Peyer's patch (tissue), 4 donors: ENCODE measurements at regions not wholly inside any gene's neighbourhood (a gene's known extent, or its start where the extent isn't known, plus 50 kb on each side); places are given as distances from the start of the nearest gene placed in this dataset.

Experiments used
- POLR2A ChIP-seq, 2 donors: fragments of 450-650 bp; IDR thresholded peaks; one replicate each; pipeline ENCODE4 v1.5.1; 2017; ENCODE audit warnings: antibody characterized with exemption in 2 of 2, mild to moderate bottlenecking in 2 of 2, moderate library complexity in 2 of 2
- TF ChIP-seq, protein P1 (sequence below), 6 experiments: fragments of 450-650 bp in 4 of 6; fragments of 200-600 bp in 2 of 6; sonication (generic) in 1 of 6; IDR thresholded peaks; one replicate each; pipeline ENCODE4 v1.5.1; 2017 to 2019; ENCODE audit warnings: antibody characterized with exemption in 6 of 6, mild to moderate bottlenecking in 3 of 6, moderate library complexity in 1 of 6

DNA sequence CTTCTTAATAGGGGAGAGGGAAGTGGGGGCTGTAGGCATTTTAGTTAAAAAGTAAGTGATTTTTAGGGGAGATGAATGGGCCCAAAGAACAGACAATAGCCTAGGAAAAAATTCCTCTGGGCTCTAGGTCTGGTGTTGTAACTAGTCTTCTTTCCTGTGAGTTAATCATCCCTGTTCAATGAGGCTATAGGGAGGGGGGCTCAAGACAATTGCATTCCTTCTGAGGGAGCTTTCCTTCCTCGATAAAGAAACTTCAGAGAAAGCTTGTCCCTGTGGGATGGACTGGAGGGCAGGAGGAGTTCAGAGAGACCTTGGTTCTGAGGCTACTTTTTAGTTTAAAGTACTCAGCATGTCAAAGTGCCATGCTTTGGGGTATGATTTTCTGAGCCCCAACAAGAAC is 127.2 kb downstream of the BBS10 start:
- TF ChIP-seq, protein P1, sequence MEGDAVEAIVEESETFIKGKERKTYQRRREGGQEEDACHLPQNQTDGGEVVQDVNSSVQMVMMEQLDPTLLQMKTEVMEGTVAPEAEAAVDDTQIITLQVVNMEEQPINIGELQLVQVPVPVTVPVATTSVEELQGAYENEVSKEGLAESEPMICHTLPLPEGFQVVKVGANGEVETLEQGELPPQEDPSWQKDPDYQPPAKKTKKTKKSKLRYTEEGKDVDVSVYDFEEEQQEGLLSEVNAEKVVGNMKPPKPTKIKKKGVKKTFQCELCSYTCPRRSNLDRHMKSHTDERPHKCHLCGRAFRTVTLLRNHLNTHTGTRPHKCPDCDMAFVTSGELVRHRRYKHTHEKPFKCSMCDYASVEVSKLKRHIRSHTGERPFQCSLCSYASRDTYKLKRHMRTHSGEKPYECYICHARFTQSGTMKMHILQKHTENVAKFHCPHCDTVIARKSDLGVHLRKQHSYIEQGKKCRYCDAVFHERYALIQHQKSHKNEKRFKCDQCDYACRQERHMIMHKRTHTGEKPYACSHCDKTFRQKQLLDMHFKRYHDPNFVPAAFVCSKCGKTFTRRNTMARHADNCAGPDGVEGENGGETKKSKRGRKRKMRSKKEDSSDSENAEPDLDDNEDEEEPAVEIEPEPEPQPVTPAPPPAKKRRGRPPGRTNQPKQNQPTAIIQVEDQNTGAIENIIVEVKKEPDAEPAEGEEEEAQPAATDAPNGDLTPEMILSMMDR (IDR thresholded peaks at IDR 0.05), result no peak
- TF ChIP-seq POLR2A (IDR thresholded peaks at IDR 0.05), result no peak
